K562 (cell line): ENCODE measurements at regions not wholly inside any gene's neighbourhood (a gene's known extent, or its start where the extent isn't known, plus 50 kb on each side); places are given as distances from the start of the nearest gene placed in this dataset.
"Not testable (repeated sequence)": the region's sequence is repeated elsewhere in the genome, so short reads cannot be mapped to it uniquely, and the experiment has no call there.

Experiments
- ARNT ChIP-seq, 2 experiments: fragments of 450-650 bp; IDR thresholded peaks; 2 replicates each; pipeline ENCODE4 v1.6.1; 2016; ENCODE audit warnings: mild to moderate bottlenecking in 1 of 2
- CHD1 ChIP-seq: fragments of 200-600 bp; sonication (generic); IDR thresholded peaks from one replicate; pipeline ENCODE4 v1.6.1; 2012; ENCODE audit warnings: mild to moderate bottlenecking, moderate library complexity, low read length, inconsistent platforms
- ELF1 ChIP-seq: fragments of 200-800 bp; sonication (Bioruptor generic); IDR thresholded peaks from 2 replicates; pipeline ENCODE4 v1.6.1; 2016; ENCODE audit warnings: missing genetic modification characterization, missing compliant biosample characterization
- HDAC6 ChIP-seq: IDR thresholded peaks from 2 replicates; pipeline ENCODE4 v1.6.1; 2012; ENCODE audit warnings: low read depth, mild to moderate bottlenecking, control low read depth, inconsistent platforms, low read length, moderate library complexity
- POLR2A ChIP-seq: fragments of 450-650 bp; conservative IDR thresholded peaks from 2 replicates; pipeline ENCODE4 v1.6.1; 2016
- SPI1 ChIP-seq: IDR thresholded peaks from 2 replicates; pipeline ENCODE4 v1.6.1; 2011; ENCODE audit warnings: low read depth, low read length, control low read depth, borderline replicate concordance
- TAF9B ChIP-seq: fragments of 450-650 bp; IDR thresholded peaks from 2 replicates; pipeline ENCODE4 v1.6.1; 2018; ENCODE audit warnings: mild to moderate bottlenecking; ENCODE audit not compliant: partially characterized antibody
- ZBTB1 ChIP-seq: sonication (generic); formaldehyde crosslinking; IDR thresholded peaks from 2 replicates; pipeline ENCODE4 v1.8.1; 2023; ENCODE audit warnings: missing genetic modification reagents, low read depth, mild to moderate bottlenecking, borderline replicate concordance
- ZBTB7A ChIP-seq: IDR thresholded peaks from 2 replicates; pipeline ENCODE4 v1.6.1; 2011; ENCODE audit warnings: low read depth, mild to moderate bottlenecking, low read length, moderate library complexity, borderline replicate concordance; ENCODE audit not compliant: control insufficient read depth
- ZNF263 ChIP-seq: sonication (generic); formaldehyde crosslinking; IDR thresholded peaks from 2 replicates; pipeline ENCODE4 v1.8.0; 2022; ENCODE audit warnings: mild to moderate bottlenecking, missing genetic modification reagents, borderline replicate concordance
- TF ChIP-seq, protein P1 (sequence below): sonication (generic); formaldehyde crosslinking; IDR thresholded peaks from 2 replicates; pipeline ENCODE4 v1.8.0; 2022; ENCODE audit warnings: mild to moderate bottlenecking, missing genetic modification reagents
- TF ChIP-seq, protein P2 (sequence below), 3 experiments: IDR thresholded peaks in 2 of 3; conservative IDR thresholded peaks in 1 of 3; 2 replicates each; pipeline ENCODE4 v1.5.1; 2011 to 2012; ENCODE audit warnings: low read length in 3 of 3, mild to moderate bottlenecking in 3 of 3, control low read depth in 2 of 3, improper control_type of control experiment in 1 of 3, inconsistent platforms in 1 of 3, low read depth in 1 of 3, mixed read lengths in 1 of 3, moderate library complexity in 1 of 3; ENCODE audit not compliant: insufficient read depth in 2 of 3
- TF ChIP-seq, protein P3 (sequence below): fragments of 250-450 bp; sonication (Bioruptor Pico); IDR thresholded peaks from 2 replicates; pipeline ENCODE4 v1.5.0; 2022; ENCODE audit warnings: mild to moderate bottlenecking

DNA sequence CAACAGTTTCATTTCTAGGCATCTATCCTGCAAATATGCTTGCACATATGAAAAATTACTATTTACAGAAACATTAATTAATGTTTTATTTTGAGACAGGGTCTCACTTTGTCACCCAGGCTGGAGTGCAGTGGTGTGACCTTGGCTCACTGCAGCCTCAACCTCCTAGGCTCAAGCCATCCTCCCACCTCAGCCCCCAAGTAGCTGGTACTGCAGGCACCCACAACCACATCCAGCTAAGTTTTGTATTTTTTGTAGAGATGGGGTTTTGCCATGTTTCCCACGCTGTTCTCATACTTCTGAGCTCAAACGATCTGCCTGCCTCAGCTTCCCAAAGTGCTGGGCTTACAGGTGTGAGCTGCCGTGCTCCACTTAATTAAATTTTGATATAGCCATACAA is 86.2 kb upstream of the CCND2 start:
- TF ChIP-seq ELF1 (tag); POLR2A; SPI1; CHD1; ARNT (IDR thresholded peaks at IDR 0.05); HDAC6; ZBTB7A; ZBTB1 (CRISPR knock-in tag); ZNF263 (CRISPR knock-in tag); TAF9B: not testable (repeated sequence)
- TF ChIP-seq, protein P1, sequence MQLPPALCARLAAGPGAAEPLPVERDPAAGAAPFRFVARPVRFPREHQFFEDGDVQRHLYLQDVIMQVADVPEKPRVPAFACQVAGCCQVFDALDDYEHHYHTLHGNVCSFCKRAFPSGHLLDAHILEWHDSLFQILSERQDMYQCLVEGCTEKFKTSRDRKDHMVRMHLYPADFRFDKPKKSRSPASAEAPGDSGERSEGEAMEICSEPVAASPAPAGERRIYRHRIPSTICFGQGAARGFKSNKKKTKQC (CRISPR knock-in tag): not testable (repeated sequence)
- TF ChIP-seq, protein P2, sequence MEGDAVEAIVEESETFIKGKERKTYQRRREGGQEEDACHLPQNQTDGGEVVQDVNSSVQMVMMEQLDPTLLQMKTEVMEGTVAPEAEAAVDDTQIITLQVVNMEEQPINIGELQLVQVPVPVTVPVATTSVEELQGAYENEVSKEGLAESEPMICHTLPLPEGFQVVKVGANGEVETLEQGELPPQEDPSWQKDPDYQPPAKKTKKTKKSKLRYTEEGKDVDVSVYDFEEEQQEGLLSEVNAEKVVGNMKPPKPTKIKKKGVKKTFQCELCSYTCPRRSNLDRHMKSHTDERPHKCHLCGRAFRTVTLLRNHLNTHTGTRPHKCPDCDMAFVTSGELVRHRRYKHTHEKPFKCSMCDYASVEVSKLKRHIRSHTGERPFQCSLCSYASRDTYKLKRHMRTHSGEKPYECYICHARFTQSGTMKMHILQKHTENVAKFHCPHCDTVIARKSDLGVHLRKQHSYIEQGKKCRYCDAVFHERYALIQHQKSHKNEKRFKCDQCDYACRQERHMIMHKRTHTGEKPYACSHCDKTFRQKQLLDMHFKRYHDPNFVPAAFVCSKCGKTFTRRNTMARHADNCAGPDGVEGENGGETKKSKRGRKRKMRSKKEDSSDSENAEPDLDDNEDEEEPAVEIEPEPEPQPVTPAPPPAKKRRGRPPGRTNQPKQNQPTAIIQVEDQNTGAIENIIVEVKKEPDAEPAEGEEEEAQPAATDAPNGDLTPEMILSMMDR (IDR thresholded peaks at IDR 0.05 in 2 of 3, conservative IDR thresholded peaks at IDR 0.05 in 1 of 3; ENCODE audit: insufficient read depth in 2 of 3, low read depth in 1 of 3, low read length in 3 of 3): not testable (repeated sequence)
- TF ChIP-seq, protein P3, sequence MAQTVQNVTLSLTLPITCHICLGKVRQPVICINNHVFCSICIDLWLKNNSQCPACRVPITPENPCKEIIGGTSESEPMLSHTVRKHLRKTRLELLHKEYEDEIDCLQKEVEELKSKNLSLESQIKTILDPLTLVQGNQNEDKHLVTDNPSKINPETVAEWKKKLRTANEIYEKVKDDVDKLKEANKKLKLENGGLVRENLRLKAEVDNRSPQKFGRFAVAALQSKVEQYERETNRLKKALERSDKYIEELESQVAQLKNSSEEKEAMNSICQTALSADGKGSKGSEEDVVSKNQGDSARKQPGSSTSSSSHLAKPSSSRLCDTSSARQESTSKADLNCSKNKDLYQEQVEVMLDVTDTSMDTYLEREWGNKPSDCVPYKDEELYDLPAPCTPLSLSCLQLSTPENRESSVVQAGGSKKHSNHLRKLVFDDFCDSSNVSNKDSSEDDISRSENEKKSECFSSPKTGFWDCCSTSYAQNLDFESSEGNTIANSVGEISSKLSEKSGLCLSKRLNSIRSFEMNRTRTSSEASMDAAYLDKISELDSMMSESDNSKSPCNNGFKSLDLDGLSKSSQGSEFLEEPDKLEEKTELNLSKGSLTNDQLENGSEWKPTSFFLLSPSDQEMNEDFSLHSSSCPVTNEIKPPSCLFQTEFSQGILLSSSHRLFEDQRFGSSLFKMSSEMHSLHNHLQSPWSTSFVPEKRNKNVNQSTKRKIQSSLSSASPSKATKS (CRISPR knock-in tag): not testable (repeated sequence)
